CD4-positive, alpha-beta T cell (primary cell): ENCODE measurements at regions not wholly inside any gene's neighbourhood (a gene's known extent, or its start where the extent isn't known, plus 50 kb on each side); places are given as distances from the start of the nearest gene placed in this dataset.

Experiments used
- ATAC-seq: fragments of 200-7000 bp; cut with Tn5 transposase; one replicate; pipeline ENCODE4 v1.10.0; 2022; ENCODE audit warnings: mild to moderate bottlenecking; ENCODE audit not compliant: poor library complexity
- CTCF ChIA-PET: fragments of 350-600 bp; sonication (Branson Sonifier 250); formaldehyde crosslinking; loops from one replicate; lab custom pipeline; 2021; ENCODE audit warnings: antibody characterized with exemption, inconsistent platforms; lab: Charles Lee
- POLR2A ChIA-PET: fragments of 350-600 bp; sonication (Branson Sonifier 250); formaldehyde crosslinking; loops from one replicate; lab custom pipeline; 2021; ENCODE audit warnings: antibody characterized with exemption, inconsistent platforms; lab: Charles Lee
- DNase-seq, 14 experiments: peaks; one replicate each; pipeline ENCODE4 v3.0.0-alpha.2; 2013 to 2020; ENCODE audit warnings: mixed read lengths in 2 of 14
- H3K27ac ChIP-seq, 2 donors: one replicate each; pipeline versions ENCODE4 v1.5.1 to v1.7.0; 2013; ENCODE audit warnings: low read length in 2 of 2, low read depth in 1 of 2, mild to moderate bottlenecking in 1 of 2
- H3K27me3 ChIP-seq, 2 experiments: 1 replicate in 1 of 2; 2 replicates in 1 of 2; pipeline versions ENCODE4 v1.6.1 to v1.7.0; 2013; ENCODE audit warnings: low read length in 2 of 2, control low read depth in 1 of 2, mild to moderate bottlenecking in 1 of 2, moderate library complexity in 1 of 2; ENCODE audit not compliant: insufficient read depth in 2 of 2, control insufficient read depth in 1 of 2
- H3K36me3 ChIP-seq: one replicate; pipeline ENCODE4 v1.6.1; 2013; ENCODE audit warnings: low read length, control low read depth; ENCODE audit not compliant: insufficient read depth
- H3K4me1 ChIP-seq: one replicate; pipeline ENCODE4 v1.6.1; 2013; ENCODE audit warnings: low read length, control low read depth; ENCODE audit not compliant: insufficient read depth
- H3K4me3 ChIP-seq: one replicate; pipeline ENCODE4 v1.5.1; 2013; ENCODE audit warnings: mild to moderate bottlenecking, low read length, moderate library complexity
- H3K9me3 ChIP-seq, 2 experiments: 1 replicate in 1 of 2; 2 replicates in 1 of 2; pipeline versions ENCODE4 v1.6.1 to v1.7.0; 2013; ENCODE audit warnings: low read length in 2 of 2, mild to moderate bottlenecking in 2 of 2, control low read depth in 1 of 2, moderate library complexity in 1 of 2; ENCODE audit not compliant: control insufficient read depth in 1 of 2, insufficient read depth in 1 of 2
- H3K27ac Mint-ChIP-seq: one replicate; pipeline ENCODE4 v1.8.0; 2020; ENCODE audit warnings: mixed read lengths
- H3K27me3 Mint-ChIP-seq: one replicate; pipeline ENCODE4 v1.8.0; 2021; ENCODE audit warnings: mixed read lengths
- H3K36me3 Mint-ChIP-seq: one replicate; pipeline ENCODE4 v1.8.0; 2021; ENCODE audit warnings: low read depth, mixed read lengths
- H3K4me1 Mint-ChIP-seq: one replicate; pipeline ENCODE4 v1.8.0; 2021; ENCODE audit warnings: low read depth, mixed read lengths
- H3K4me3 Mint-ChIP-seq: one replicate; pipeline ENCODE4 v1.8.0; 2020; ENCODE audit warnings: mild to moderate bottlenecking, mixed read lengths
- H3K9me3 Mint-ChIP-seq: one replicate; pipeline ENCODE4 v1.8.0; 2020; ENCODE audit warnings: mixed read lengths
- CTCF ChIP-seq: fragments of 200-600 bp; IDR thresholded peaks from one replicate; pipeline ENCODE4 v1.8.0; 2022; ENCODE audit warnings: antibody characterized with exemption, mild to moderate bottlenecking
- intact Hi-C, 2 experiments: fragments of 100-400 bp; cut with DNase I in 1 of 2; cut with micrococcal nuclease in 1 of 2; formaldehyde crosslinking; loops; one replicate each; pipeline versions ENCODE4 v1.15.1 to v1.9.0; 2023 to 2025; cut with DNase I, micrococcal nuclease

GRCh38 chr17:69879576-69879975, 195.4 kb upstream of the KCNJ16 start:
- H3K4me3 Mint-ChIP-seq: no peak overlapping the region
- CTCF ChIA-PET: no interaction called here
- DNase-seq: no peak
- no peaks in the 10 kb centered on the region for H3K27me3 ChIP-seq
- intact Hi-C loops: no loop called here
- H3K4me1 Mint-ChIP-seq: no peaks in the 10 kb centered on the region
- POLR2A ChIA-PET: no interaction called here
- H3K36me3 ChIP-seq: no peaks in the 10 kb centered on the region
- H3K9me3 Mint-ChIP-seq: peaks cover 3% of the 10 kb centered on the region
- no peaks in the 10 kb centered on the region for H3K4me1 ChIP-seq
- no peak overlapping the region for H3K27ac ChIP-seq
- H3K9me3 ChIP-seq: no peaks in the 10 kb centered on the region
- no peak overlapping the region for H3K27ac Mint-ChIP-seq
- no peaks in the 10 kb centered on the region for H3K27me3 Mint-ChIP-seq
- H3K36me3 Mint-ChIP-seq: no peaks in the 10 kb centered on the region
- no peak for TF ChIP-seq CTCF
- no peak for ATAC-seq
- H3K4me3 ChIP-seq: no peak overlapping the region

GRCh38 chr17:69880591-69881112, 194.4 kb upstream of the KCNJ16 start:
- ChIA-PET POLR2A (no interaction called here), CTCF (no interaction called here)
- no peaks in the 10 kb centered on the region for H3K4me1 Mint-ChIP-seq
- peaks cover 3% of the 10 kb centered on the region for H3K9me3 Mint-ChIP-seq
- DNase-seq (no peak), ATAC-seq (no peak)
- no peaks in the 10 kb centered on the region for H3K9me3 ChIP-seq
- H3K27me3 ChIP-seq: no peaks in the 10 kb centered on the region
- H3K4me3 Mint-ChIP-seq: no peak overlapping the region
- no peaks in the 10 kb centered on the region for H3K4me1 ChIP-seq
- no peak overlapping the region for H3K4me3 ChIP-seq
- no peaks in the 10 kb centered on the region for H3K36me3 ChIP-seq
- no peaks in the 10 kb centered on the region for H3K27me3 Mint-ChIP-seq
- no peak overlapping the region for H3K27ac Mint-ChIP-seq
- intact Hi-C loops: no loop called here
- no peaks in the 10 kb centered on the region for H3K36me3 Mint-ChIP-seq
- no peak for TF ChIP-seq CTCF
- H3K27ac ChIP-seq: no peak overlapping the region

GRCh38 chr17:69882281-69882680, 192.7 kb upstream of the KCNJ16 start:
- H3K9me3 Mint-ChIP-seq: peaks cover 3% of the 10 kb centered on the region
- CTCF ChIA-PET: no interaction called here

More at GRCh38 chr17:69882281-69882680, 192.7 kb upstream of the KCNJ16 start:
- Histone ChIP-seq H3K4me1 (no peaks in the 10 kb centered on the region), H3K9me3 (no peaks in the 10 kb centered on the region), H3K27me3 (no peaks in the 10 kb centered on the region), H3K27ac (no peak overlapping the region), H3K36me3 (no peaks in the 10 kb centered on the region), H3K4me3 (no peak overlapping the region)
- DNase-seq (no peak), ATAC-seq (no peak)
- Mint-ChIP-seq H3K27me3 (no peaks in the 10 kb centered on the region), H3K4me1 (no peaks in the 10 kb centered on the region), H3K4me3 (no peak overlapping the region), H3K27ac (no peak overlapping the region), H3K36me3 (no peaks in the 10 kb centered on the region)
- intact Hi-C loops: no loop called here
- POLR2A ChIA-PET: no interaction called here
- TF ChIP-seq CTCF: no peak
